Nephron (organoid): ENCODE measurements at regions not wholly inside any gene's neighbourhood (a gene's known extent, or its start where the extent isn't known, plus 50 kb on each side); places are given as distances from the start of the nearest gene placed in this dataset.
"Not testable (repeated sequence)": the region's sequence is repeated elsewhere in the genome, so short reads cannot be mapped to it uniquely, and the experiment has no call there.

Experiments used
- H3K27ac Mint-ChIP-seq, 3 experiments: 2 replicates each; pipeline ENCODE4 v1.8.0; 2020; ENCODE audit warnings: mixed read lengths in 3 of 3, mild to moderate bottlenecking in 2 of 3, moderate library complexity in 1 of 3
- H3K27me3 Mint-ChIP-seq: 2 replicates; pipeline ENCODE4 v1.8.0; 2021; ENCODE audit warnings: low read depth, mild to moderate bottlenecking, moderate library complexity, mixed read lengths
- H3K36me3 Mint-ChIP-seq: 2 replicates; pipeline ENCODE4 v1.8.0; 2020; ENCODE audit warnings: low read depth, mixed read lengths
- H3K4me1 Mint-ChIP-seq: 2 replicates; pipeline ENCODE4 v1.8.0; 2020; ENCODE audit warnings: mixed read lengths
- H3K4me3 Mint-ChIP-seq, 3 experiments: 2 replicates each; pipeline ENCODE4 v1.8.0; 2020; ENCODE audit warnings: mild to moderate bottlenecking in 3 of 3, mixed read lengths in 3 of 3, moderate library complexity in 2 of 3
- H3K9me3 Mint-ChIP-seq: 2 replicates; pipeline ENCODE4 v1.8.0; 2020; ENCODE audit warnings: mixed read lengths
- CTCF ChIP-seq, 3 experiments: fragments of 200-600 bp; sonication (generic); IDR thresholded peaks; one replicate each; pipeline ENCODE4 v1.5.0; 2021; ENCODE audit warnings: antibody characterized with exemption in 3 of 3; ENCODE audit not compliant: unreplicated experiment in 3 of 3

GRCh38 chr6:88413459-88413858 is 247.3 kb upstream of the CNR1 start:
- Mint-ChIP-seq H3K27me3 (no peaks in the 10 kb centered on the region), H3K27ac (no peak overlapping the region), H3K4me1 (no peaks in the 10 kb centered on the region), H3K4me3 (no peak overlapping the region), H3K9me3 (no peaks in the 10 kb centered on the region), H3K36me3 (no peaks in the 10 kb centered on the region)
- TF ChIP-seq CTCF (IDR thresholded peaks at IDR 0.05; ENCODE audit: unreplicated experiment in 3 of 3): no peak

DNA sequence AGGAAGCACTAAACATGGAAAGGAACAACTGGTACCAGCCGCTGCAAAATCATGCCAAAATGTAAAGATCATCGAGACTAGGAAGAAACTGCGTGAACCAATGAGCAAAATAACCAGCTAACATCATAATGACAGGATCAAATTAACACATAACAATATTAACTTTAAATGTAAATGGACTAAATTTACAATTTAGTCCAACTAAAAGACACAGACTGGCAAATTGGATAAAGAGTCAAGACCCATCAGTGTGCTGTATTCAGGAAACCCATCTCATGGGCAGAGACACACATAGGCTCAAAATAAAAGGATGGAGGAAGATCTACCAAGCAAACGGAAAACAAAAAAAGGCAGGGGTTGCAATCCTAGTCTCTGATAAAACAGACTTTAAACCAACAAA is 242.2 kb upstream of the CNR1 start:
- H3K4me3 Mint-ChIP-seq, H3K9me3 Mint-ChIP-seq, H3K36me3 Mint-ChIP-seq, H3K27ac Mint-ChIP-seq, H3K27me3 Mint-ChIP-seq, H3K4me1 Mint-ChIP-seq: not testable (repeated sequence)

- not testable (repeated sequence) for H3K27ac Mint-ChIP-seq, H3K9me3 Mint-ChIP-seq, H3K27me3 Mint-ChIP-seq, H3K36me3 Mint-ChIP-seq, H3K4me1 Mint-ChIP-seq, H3K4me3 Mint-ChIP-seq
These were observed 240.5 kb upstream of the CNR1 start for GRCh38 chr6:88406674-88407073.

DNA sequence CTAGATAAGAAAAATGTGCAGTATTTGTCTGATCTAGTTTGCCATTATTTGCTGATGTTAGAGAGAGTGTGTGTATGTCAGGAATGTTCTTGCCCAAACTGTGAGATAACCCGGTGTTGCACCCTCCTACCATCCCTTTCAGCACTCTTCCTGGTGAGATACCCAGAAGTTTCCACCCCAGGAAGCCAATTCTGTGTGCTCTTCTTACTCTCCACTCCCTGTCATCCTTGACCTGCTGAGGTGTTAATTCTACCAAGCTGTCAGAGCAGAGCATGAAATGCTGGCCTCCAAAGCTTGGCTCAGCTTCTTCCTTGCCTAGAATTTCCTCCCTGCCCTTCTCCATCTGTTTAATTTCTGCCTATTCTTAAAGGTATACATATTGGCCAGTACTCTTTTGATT is 237.3 kb upstream of the CNR1 start:
- Mint-ChIP-seq H3K27ac (no peak overlapping the region), H3K27me3 (no peaks in the 10 kb centered on the region), H3K36me3 (no peaks in the 10 kb centered on the region), H3K4me3 (no peak overlapping the region), H3K9me3 (peaks cover 3% of the 10 kb centered on the region), H3K4me1 (no peaks in the 10 kb centered on the region)
- TF ChIP-seq CTCF (IDR thresholded peaks at IDR 0.05; ENCODE audit: unreplicated experiment in 3 of 3): no peak

GRCh38 chr6:88402909-88403308 is 236.8 kb upstream of the CNR1 start:
- Mint-ChIP-seq H3K27me3 (no peaks in the 10 kb centered on the region), H3K9me3 (peaks cover 3% of the 10 kb centered on the region), H3K4me1 (no peaks in the 10 kb centered on the region), H3K36me3 (no peaks in the 10 kb centered on the region), H3K4me3 (no peak overlapping the region), H3K27ac (no peak overlapping the region)
- no peak for TF ChIP-seq CTCF (IDR thresholded peaks at IDR 0.05; ENCODE audit: unreplicated experiment in 3 of 3)

DNA sequence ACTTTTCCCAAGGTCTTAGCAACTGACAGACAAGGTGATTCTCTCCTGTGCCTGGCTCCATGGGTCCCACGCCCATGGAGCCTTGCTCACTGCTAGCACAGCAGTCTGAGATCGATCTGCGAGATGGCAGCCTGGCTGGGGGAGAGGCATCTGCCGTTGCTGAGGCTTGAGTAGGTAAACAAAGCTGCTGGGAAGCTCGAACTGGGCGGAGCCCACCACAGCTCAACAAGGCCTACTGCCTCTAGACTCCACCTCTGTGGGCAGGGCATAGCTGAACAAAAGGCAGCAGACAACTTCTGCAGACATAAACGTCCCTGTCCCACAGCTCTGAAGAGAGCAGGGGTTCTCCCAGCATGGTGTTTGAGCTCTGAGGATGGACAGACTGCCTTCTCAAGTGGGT is 224.9 kb upstream of the CNR1 start:
- not testable (repeated sequence) for H3K36me3 Mint-ChIP-seq, H3K4me3 Mint-ChIP-seq, H3K27ac Mint-ChIP-seq, H3K9me3 Mint-ChIP-seq, H3K27me3 Mint-ChIP-seq, H3K4me1 Mint-ChIP-seq

- H3K27ac Mint-ChIP-seq: no peak overlapping the region
- H3K9me3 Mint-ChIP-seq: peaks cover 3% of the 10 kb centered on the region
- H3K4me3 Mint-ChIP-seq: no peak overlapping the region
- TF ChIP-seq CTCF (IDR thresholded peaks at IDR 0.05; ENCODE audit: unreplicated experiment in 3 of 3): no peak
- no peaks in the 10 kb centered on the region for H3K27me3 Mint-ChIP-seq
- H3K36me3 Mint-ChIP-seq: no peaks in the 10 kb centered on the region
- no peaks in the 10 kb centered on the region for H3K4me1 Mint-ChIP-seq
These were observed 222.4 kb upstream of the CNR1 start for GRCh38 chr6:88388589-88388988.

DNA sequence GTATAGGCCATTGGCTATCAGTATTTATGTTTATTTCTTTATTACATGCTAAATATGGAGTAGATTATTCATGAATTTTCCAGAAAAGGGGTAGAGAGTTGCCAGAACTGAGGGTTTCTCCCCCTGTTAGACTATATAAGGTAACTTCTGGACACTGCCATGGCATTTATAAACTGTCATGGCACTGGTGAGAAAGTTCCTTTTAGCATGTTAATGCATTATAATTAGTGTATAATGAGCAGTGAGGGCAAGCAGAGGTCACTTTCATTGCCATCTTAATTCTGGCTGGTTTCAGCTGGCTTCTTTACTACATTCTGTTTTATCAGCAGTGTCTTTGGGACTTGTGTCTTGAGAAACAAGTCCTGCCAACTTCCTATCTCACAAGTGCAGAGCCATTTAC is 220.0 kb upstream of the CNR1 start:
- Mint-ChIP-seq H3K4me1 (peaks cover 3% of the 10 kb centered on the region), H3K27ac (no peak overlapping the region), H3K4me3 (no peak overlapping the region), H3K36me3 (no peaks in the 10 kb centered on the region), H3K27me3 (no peaks in the 10 kb centered on the region), H3K9me3 (no peaks in the 10 kb centered on the region)
- TF ChIP-seq CTCF (IDR thresholded peaks at IDR 0.05; ENCODE audit: unreplicated experiment in 3 of 3): no peak
